Endodermal cell (in vitro differentiated cells): ENCODE measurements at regions not wholly inside any gene's neighbourhood (a gene's known extent, or its start where the extent isn't known, plus 50 kb on each side); places are given as distances from the start of the nearest gene placed in this dataset.

Source experiments
- DNase-seq: peaks from one replicate; pipeline ENCODE4 v3.0.0-alpha.2; 2017
- H3K27ac ChIP-seq: 2 replicates; pipeline ENCODE4 v1.5.1; 2013; ENCODE audit warnings: mild to moderate bottlenecking, low read depth, low read length, moderate library complexity
- H3K27me3 ChIP-seq: 2 replicates; pipeline ENCODE4 v1.6.1; 2013; ENCODE audit warnings: mild to moderate bottlenecking, low read length, moderate library complexity; ENCODE audit not compliant: insufficient read depth, control insufficient read depth, poor library complexity, severe bottlenecking
- H3K36me3 ChIP-seq: 2 replicates; pipeline ENCODE4 v1.7.0; 2013; ENCODE audit warnings: mild to moderate bottlenecking, low read length, moderate library complexity; ENCODE audit not compliant: control insufficient read depth, insufficient read depth
- H3K4me1 ChIP-seq: one replicate; pipeline ENCODE4 v1.7.0; 2013; ENCODE audit warnings: low read length; ENCODE audit not compliant: control insufficient read depth, insufficient read depth
- H3K4me3 ChIP-seq: 2 replicates; pipeline ENCODE4 v1.5.1; 2013; ENCODE audit warnings: mild to moderate bottlenecking, low read length, moderate library complexity
- H3K9ac ChIP-seq: 2 replicates; pipeline ENCODE4 v1.6.1; 2013; ENCODE audit warnings: mild to moderate bottlenecking, low read length, moderate library complexity; ENCODE audit not compliant: poor library complexity, severe bottlenecking; ENCODE audit errors: extremely low read depth
- H3K9me3 ChIP-seq: 2 replicates; pipeline ENCODE4 v1.6.1; 2013; ENCODE audit warnings: mild to moderate bottlenecking, low read length, moderate library complexity; ENCODE audit not compliant: control insufficient read depth
- H3K27ac Mint-ChIP-seq: 2 replicates; pipeline ENCODE4 v1.8.0; 2020; ENCODE audit warnings: mixed read lengths
- H3K27me3 Mint-ChIP-seq: 2 replicates; pipeline ENCODE4 v1.8.0; 2021; ENCODE audit warnings: mild to moderate bottlenecking, mixed read lengths; ENCODE audit not compliant: insufficient read depth
- H3K36me3 Mint-ChIP-seq: 2 replicates; pipeline ENCODE4 v1.8.0; 2020; ENCODE audit warnings: low read depth, mixed read lengths
- H3K4me1 Mint-ChIP-seq: 2 replicates; pipeline ENCODE4 v1.8.0; 2020; ENCODE audit warnings: mixed read lengths
- H3K4me3 Mint-ChIP-seq: 2 replicates; pipeline ENCODE4 v1.8.0; 2020; ENCODE audit warnings: mild to moderate bottlenecking, moderate library complexity, mixed read lengths
- H3K9me3 Mint-ChIP-seq: 2 replicates; pipeline ENCODE4 v1.8.0; 2020; ENCODE audit warnings: mild to moderate bottlenecking, mixed read lengths
- CTCF ChIP-seq: fragments of 200-600 bp; sonication (generic); conservative IDR thresholded peaks from 2 replicates; pipeline ENCODE4 v1.5.0; 2021; ENCODE audit warnings: antibody characterized with exemption, mild to moderate bottlenecking
- WGBS, 2 experiments: methylation state at CpG; one replicate each; pipeline versions ENCODE4 v1.1.5 to v1.1.7; 2013; ENCODE audit warnings: missing lambda C conversion rate in 2 of 2, mixed read lengths in 1 of 2; ENCODE audit not compliant: insufficient coverage in 1 of 2, insufficient read length in 1 of 2; 5-methylcytosine and 5-hydroxymethylcytosine counted together

- Histone ChIP-seq H3K27me3 (no peaks in the 10 kb centered on the region), H3K4me3 (no peak overlapping the region), H3K4me1 (no peaks in the 10 kb centered on the region), H3K36me3 (no peaks in the 10 kb centered on the region), H3K9me3 (no peaks in the 10 kb centered on the region), H3K27ac (no peak overlapping the region), H3K9ac (no peak overlapping the region)
- H3K4me1 Mint-ChIP-seq, result peaks cover 3% of the 10 kb centered on the region
- no peak overlapping the region for H3K4me3 Mint-ChIP-seq
- peaks cover 7% of the 10 kb centered on the region for H3K9me3 Mint-ChIP-seq
- no peak overlapping the region for H3K27ac Mint-ChIP-seq
- no peak for DNase-seq
- H3K27me3 Mint-ChIP-seq, result peaks cover 9% of the 10 kb centered on the region
- WGBS, 2 experiments, result 86 to 88% methylated on average over 8 to 14 of the region's 14 CpGs
- H3K36me3 Mint-ChIP-seq, result no peaks in the 10 kb centered on the region
- TF ChIP-seq CTCF, result no peak
Measured at GRCh38 chr20:19849341-19850197, 91.5 kb downstream of the RIN2 start.

GRCh38 chr20:19850198-19850533, 92.1 kb downstream of the RIN2 start:
- WGBS, 2 experiments, result 67 to 77% methylated on average over 3 to 4 of the region's 4 CpGs
- H3K9me3 Mint-ChIP-seq, result peaks cover 3% of the 10 kb centered on the region
- TF ChIP-seq CTCF, result no peak

GRCh38 chr20:19851861-19852260, 93.8 kb downstream of the RIN2 start:
- no peaks in the 10 kb centered on the region for H3K36me3 ChIP-seq
- H3K9ac ChIP-seq, result no peak overlapping the region
- peaks cover 3% of the 10 kb centered on the region for H3K4me1 Mint-ChIP-seq
- no peaks in the 10 kb centered on the region for H3K36me3 Mint-ChIP-seq
- no peak for DNase-seq
- WGBS, 2 experiments, result 77 to 93% methylated on average over 6 to 7 of the region's 7 CpGs
- no peak for TF ChIP-seq CTCF
- H3K27me3 Mint-ChIP-seq, result no peaks in the 10 kb centered on the region
- no peak overlapping the region for H3K4me3 Mint-ChIP-seq
- no peaks in the 10 kb centered on the region for H3K9me3 ChIP-seq
- H3K4me1 ChIP-seq, result no peaks in the 10 kb centered on the region
- H3K27ac Mint-ChIP-seq, result no peak overlapping the region
- no peak overlapping the region for H3K4me3 ChIP-seq
- peaks cover 1% of the 10 kb centered on the region for H3K9me3 Mint-ChIP-seq
- no peak overlapping the region for H3K27ac ChIP-seq
- no peaks in the 10 kb centered on the region for H3K27me3 ChIP-seq

More at GRCh38 chr20:19850198-19850533, 92.1 kb downstream of the RIN2 start:
- DNase-seq, result no peak
- Histone ChIP-seq H3K4me3 (no peak overlapping the region), H3K4me1 (no peaks in the 10 kb centered on the region), H3K27ac (no peak overlapping the region), H3K27me3 (no peaks in the 10 kb centered on the region), H3K9me3 (no peaks in the 10 kb centered on the region), H3K36me3 (no peaks in the 10 kb centered on the region), H3K9ac (no peak overlapping the region)
- H3K27ac Mint-ChIP-seq, result no peak overlapping the region
- no peak overlapping the region for H3K4me3 Mint-ChIP-seq
- no peaks in the 10 kb centered on the region for H3K36me3 Mint-ChIP-seq
- H3K4me1 Mint-ChIP-seq, result peaks cover 3% of the 10 kb centered on the region
- H3K27me3 Mint-ChIP-seq, result peaks cover 9% of the 10 kb centered on the region
